GM18909 (cell line): ENCODE measurements at regions not wholly inside any gene's neighbourhood (a gene's known extent, or its start where the extent isn't known, plus 50 kb on each side); places are given as distances from the start of the nearest gene placed in this dataset.

Experiments used
- ATAC-seq: cut with Tn5 transposase; IDR thresholded peaks from one replicate; pipeline ENCODE4 v1.9.1; 2021; ENCODE audit warnings: mild to moderate bottlenecking; ENCODE audit not compliant: unreplicated experiment, poor library complexity

GRCh38 chr12:66837311-66837627, 158.4 kb upstream of the GRIP1 start:
- ATAC-seq: no peak

- no peak for ATAC-seq
These were observed 159.5 kb upstream of the GRIP1 start for GRCh38 chr12:66838366-66838765.

DNA sequence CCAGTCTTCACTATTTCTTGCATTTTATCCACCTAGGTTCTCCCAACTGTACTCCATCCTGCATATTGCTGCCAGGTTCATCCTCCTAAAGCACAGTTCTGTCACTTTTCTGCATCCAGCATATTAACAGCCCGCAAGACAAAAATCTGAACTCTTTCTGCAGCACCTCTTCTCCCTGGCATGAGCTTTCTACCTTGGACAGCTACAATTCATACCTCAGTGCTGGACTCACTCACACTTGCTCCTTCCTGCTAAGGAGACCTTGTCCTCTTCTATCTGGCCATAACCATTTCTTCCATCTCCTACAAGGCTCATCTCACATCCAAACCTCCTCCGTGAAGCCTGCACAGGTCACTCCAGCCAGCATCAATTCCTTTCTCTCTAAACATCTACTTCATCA, 170.1 kb upstream of the GRIP1 start:
- no peak for ATAC-seq

DNA sequence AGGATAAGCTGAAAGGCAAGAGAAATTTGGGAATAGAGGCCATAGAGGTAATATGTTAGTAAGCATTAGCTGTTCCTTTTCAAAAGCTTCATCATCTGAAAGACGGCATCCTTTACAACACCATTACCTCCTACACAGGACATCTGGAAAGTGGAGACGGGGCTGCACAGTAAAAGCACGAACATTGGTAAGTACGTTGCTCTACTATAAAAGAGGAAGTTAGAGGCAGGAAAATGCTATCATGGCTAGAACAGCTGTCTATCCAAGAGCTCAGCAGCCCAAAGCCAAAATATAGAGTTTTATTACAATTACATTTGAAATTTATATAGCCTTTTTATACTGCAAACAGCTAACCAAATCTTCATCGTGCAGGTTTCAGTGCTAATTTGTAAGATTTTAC, 172.3 kb upstream of the GRIP1 start:
- no peak for ATAC-seq

DNA sequence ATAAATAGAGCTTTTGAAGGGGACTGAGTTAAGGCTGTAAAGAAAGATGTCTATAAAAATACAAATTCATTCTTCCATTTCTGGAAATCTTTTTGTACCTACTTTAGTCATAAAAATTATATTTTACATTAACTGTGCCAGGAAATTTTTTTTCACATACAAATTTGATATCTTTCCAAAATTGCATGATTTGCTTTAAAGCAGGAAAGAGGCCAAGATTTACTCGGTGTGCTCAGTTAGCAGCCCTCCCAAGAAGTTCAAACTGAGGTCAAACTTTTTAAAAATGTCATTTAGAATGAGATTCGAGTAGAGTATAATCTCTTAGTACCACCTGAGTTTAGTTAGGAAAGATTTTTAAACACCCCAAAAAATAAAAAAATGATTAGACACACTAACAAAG, 173.2 kb upstream of the GRIP1 start:
- no peak for ATAC-seq

DNA sequence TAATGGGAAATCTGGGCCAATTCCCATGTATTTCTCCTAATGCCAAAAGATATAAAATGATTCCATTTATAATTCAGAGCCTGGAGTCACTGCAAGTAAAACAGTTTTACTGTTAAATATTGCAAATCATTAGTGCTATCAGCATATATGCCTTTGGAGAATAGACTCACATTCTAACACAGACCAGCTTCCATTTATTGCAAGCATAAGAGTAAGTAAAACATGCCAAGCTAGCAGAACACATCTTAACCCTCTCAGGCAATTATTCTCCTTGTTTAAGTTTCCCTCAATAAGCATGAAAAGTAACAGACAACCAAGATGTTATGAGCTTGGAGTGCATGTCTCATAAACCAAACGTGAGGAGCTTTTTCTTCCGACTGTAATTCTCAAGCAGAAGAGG, 173.9 kb upstream of the GRIP1 start:
- no peak for ATAC-seq

- no peak for ATAC-seq
These were observed 181.0 kb upstream of the GRIP1 start for GRCh38 chr12:66859751-66860440.

- ATAC-seq: peak; percentile 74
These were observed 182.2 kb upstream of the GRIP1 start for GRCh38 chr12:66860752-66861750.

- no peak for ATAC-seq
These were observed 183.6 kb upstream of the GRIP1 start for GRCh38 chr12:66862356-66862985.

DNA sequence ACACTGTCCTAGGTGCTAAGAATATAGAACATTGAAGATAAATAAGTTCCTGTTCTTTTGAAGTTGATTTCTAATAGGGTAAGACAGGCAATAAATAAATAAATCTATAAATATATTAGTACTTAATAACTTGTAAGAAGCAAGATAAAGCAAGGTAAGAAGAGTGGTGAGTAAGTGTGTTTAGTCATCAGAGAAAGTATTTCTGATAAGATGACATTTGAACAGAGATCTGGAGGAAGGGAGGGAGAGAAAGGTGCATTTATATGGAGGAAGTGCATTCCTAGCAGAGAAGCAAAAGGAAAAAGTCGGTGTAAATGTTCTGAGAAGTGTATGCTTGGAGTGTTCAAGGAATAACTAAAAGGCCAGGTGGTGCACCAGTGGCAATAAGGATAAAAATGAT, 184.4 kb upstream of the GRIP1 start:
- ATAC-seq: no peak

GRCh38 chr12:66877925-66878324, 199.0 kb upstream of the GRIP1 start:
- no peak for ATAC-seq

DNA sequence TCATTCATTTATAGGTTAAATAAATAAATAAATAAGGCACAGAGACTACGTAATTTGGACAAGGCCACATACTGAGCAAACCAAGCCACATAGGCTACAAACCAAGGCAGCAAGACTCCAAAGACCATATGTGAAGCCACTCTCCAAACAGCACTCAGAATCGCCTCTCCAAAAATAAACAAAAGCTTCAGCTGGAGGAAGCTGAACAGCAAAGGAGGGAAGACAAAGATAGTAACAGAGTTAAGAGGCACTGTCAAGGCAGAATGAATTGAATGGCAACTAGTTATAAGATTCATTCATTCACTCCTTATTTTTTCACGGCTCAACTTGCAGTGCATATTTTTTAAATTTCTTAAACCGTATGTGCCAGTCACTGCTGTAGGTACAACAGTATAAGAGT, 200.5 kb upstream of the GRIP1 start:
- ATAC-seq: no peak

- ATAC-seq: no peak
These were observed 202.5 kb upstream of the GRIP1 start for GRCh38 chr12:66881386-66881785.

GRCh38 chr12:66884091-66884490, 205.2 kb upstream of the GRIP1 start:
- no peak for ATAC-seq

DNA sequence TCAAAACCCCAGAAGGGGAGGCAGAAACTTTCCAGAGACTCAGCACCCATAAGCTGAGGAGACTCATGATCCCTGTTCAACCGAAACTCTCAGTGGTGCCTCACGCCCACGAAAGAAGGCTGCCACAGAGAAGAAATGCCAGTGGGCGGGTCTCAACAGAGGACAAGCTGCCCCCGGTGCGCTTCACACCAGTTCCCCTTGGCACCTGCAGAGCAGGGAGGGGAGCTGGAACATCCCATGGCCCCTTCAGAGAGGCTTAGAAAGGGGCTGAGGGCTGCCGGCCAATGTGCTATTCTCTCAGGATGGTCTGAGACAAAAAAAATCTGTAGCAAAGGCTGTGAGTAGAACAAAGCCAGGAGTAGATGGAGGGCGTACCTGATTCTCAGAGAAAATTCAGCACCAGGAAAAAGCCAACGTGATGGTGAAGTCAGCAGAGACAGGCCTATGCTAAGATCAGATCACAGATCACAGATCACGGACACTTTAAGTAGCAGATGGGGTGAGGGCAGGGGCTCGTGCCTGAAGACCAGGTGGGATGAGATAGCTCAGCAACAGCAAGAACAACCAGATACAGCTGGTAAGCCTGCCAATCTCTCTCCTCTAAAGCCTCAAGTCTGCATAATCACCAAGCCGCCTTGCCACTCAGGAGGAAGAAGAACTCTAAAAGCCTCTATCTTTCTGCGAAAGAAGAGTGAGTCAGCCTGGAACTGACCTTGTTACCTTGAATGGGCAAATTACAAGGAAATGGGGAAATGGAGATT, 206.4 kb upstream of the GRIP1 start:
- ATAC-seq: no peak

GRCh38 chr12:66896797-66897196, 217.9 kb upstream of the GRIP1 start:
- ATAC-seq: no peak

GRCh38 chr12:66898700-66899469, 220.0 kb upstream of the GRIP1 start:
- ATAC-seq: no peak

DNA sequence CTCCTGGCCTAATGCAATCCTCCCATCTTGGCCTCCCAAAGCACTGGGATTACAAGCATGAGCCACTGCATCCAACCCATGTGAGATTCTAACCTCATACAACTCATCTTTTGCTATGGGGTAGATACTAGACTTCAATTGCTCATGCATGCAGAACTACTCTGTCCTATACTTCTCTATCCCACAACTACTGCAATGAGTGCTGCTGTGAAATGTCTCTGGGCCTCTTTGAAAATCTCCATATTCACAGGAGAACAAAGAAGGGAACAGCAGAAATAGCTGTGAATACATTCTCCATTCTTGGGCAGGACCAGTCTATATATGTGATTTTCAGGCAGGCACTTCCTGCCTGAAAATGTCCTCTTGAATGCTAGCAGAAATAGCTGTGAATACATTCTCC, 220.7 kb upstream of the GRIP1 start:
- no peak for ATAC-seq

GRCh38 chr12:66900616-66901015, 221.7 kb upstream of the GRIP1 start:
- ATAC-seq: no peak
